GM12874 (cell line): ENCODE measurements at regions not wholly inside any gene's neighbourhood (a gene's known extent, or its start where the extent isn't known, plus 50 kb on each side); places are given as distances from the start of the nearest gene placed in this dataset.

Experiments
- CTCF ChIP-seq: IDR thresholded peaks from 2 replicates; pipeline ENCODE4 v1.5.1; 2011; ENCODE audit warnings: low read depth, mild to moderate bottlenecking, control low read depth, low read length, moderate library complexity; ENCODE audit not compliant: insufficient read depth

- no peak for TF ChIP-seq CTCF
These were observed 285.9 kb downstream of the GBA3 start for GRCh38 chr4:22978656-22979055.

GRCh38 chr4:22970665-22971064 lies 277.9 kb downstream of the GBA3 start:
- no peak for TF ChIP-seq CTCF

- TF ChIP-seq CTCF: no peak
These were observed 276.7 kb downstream of the GBA3 start for GRCh38 chr4:22969287-22969896.

- TF ChIP-seq CTCF: 0 out of 2 replicates have a peak, but pooled peaks have one; percentile 26
These were observed 269.6 kb downstream of the GBA3 start for GRCh38 chr4:22962295-22962694.

GRCh38 chr4:22959483-22959882 lies 266.7 kb downstream of the GBA3 start:
- no peak for TF ChIP-seq CTCF

GRCh38 chr4:22957774-22958309 lies 265.1 kb downstream of the GBA3 start:
- TF ChIP-seq CTCF: no peak

GRCh38 chr4:22949161-22949855 lies 256.6 kb downstream of the GBA3 start:
- TF ChIP-seq CTCF: no peak
